ENCODE measurements at regions not wholly inside any gene's neighbourhood (a gene's known extent, or its start where the extent isn't known, plus 50 kb on each side); places are given as distances from the start of the nearest gene placed in this dataset.

- TF ChIP-seq TAF1 (IDR thresholded peaks at IDR 0.05; ENCODE audit: low read depth) = no peak
- no peak for TF ChIP-seq EP300 (IDR thresholded peaks at IDR 0.05; ENCODE audit: borderline replicate concordance)
- no peak for TF ChIP-seq REST (IDR thresholded peaks at IDR 0.05; ENCODE audit: low read depth)
- TF ChIP-seq TCF12 (IDR thresholded peaks at IDR 0.05; ENCODE audit: low read depth) = no peak
- TF ChIP-seq NFIC (IDR thresholded peaks at IDR 0.05) = no peak
- no peak for TF ChIP-seq TEAD4 (IDR thresholded peaks at IDR 0.05)
- TF ChIP-seq YY1 (IDR thresholded peaks at IDR 0.05; ENCODE audit: low read depth) = no peak
These were observed 111.0 kb downstream of the TFAP2A start for GRCh38 chr6:10303608-10304506.

Data from Ishikawa (cell line).